HG03135 (cell line): ENCODE measurements at regions not wholly inside any gene's neighbourhood (a gene's known extent, or its start where the extent isn't known, plus 50 kb on each side); places are given as distances from the start of the nearest gene placed in this dataset.
"Not testable (repeated sequence)": the region's sequence is repeated elsewhere in the genome, so short reads cannot be mapped to it uniquely, and the experiment has no call there.

Source experiments
- ATAC-seq: cut with Tn5 transposase; IDR thresholded peaks from one replicate; pipeline ENCODE4 v1.9.1; 2021; ENCODE audit warnings: mild to moderate bottlenecking, moderate library complexity; ENCODE audit not compliant: unreplicated experiment

DNA sequence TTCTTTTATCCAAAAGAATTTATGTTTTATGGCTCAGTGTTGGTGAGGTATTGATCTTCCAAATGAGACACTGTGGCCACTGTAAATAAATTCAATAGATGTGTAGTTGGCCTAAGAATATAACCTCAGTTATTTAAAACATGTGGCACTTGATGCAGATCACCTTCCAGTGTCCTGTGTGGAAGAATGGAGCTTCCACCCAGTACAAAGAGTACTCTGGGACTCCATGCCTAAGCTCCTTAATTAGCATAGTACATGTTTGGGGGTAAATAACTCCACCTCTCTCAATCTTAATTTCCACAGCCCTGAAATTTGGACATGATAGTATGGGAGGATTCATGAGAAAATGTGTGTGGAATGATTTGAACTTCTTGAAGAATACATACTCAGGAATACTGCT, 105.7 kb downstream of the SPDYE17 start:
- not testable (repeated sequence) for ATAC-seq

DNA sequence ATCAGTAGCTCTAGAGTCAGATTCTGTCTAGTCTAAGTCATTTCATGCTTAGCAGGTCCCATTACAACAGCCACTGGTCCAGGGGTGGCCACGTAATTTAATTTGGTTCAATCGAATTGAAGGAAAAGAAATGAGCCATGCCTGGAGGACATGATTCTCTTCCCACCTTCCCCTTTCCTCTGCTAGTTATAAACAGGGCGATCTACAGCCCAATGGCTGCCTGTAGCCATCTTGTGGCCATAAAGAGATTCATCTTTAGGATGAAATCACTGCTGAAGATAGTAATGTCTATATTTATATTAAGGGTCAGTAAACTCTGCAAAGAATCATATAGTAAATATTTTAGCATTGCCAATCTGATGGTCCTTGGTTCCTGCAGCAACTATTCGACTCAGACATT, 107.4 kb downstream of the SPDYE17 start:
- ATAC-seq: not testable (repeated sequence)

DNA sequence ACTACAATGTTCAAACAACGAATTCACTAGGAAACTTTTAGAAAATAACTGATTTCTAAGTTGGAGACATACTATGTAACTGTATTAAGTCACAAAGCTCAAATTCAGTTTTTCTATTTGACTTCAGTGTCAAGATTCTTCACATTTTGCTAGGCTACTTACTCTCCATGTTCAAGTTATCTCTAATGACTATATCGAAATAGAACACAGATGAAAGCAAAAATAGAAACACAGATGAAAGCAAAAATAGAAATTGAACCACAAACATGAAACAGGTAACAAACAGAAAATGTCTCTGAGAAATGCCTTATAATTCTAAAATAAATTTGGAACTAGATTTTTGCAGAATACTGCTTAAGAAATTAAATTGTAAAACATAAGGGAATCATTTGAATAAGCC, 113.5 kb downstream of the SPDYE17 start:
- ATAC-seq: not testable (repeated sequence)

DNA sequence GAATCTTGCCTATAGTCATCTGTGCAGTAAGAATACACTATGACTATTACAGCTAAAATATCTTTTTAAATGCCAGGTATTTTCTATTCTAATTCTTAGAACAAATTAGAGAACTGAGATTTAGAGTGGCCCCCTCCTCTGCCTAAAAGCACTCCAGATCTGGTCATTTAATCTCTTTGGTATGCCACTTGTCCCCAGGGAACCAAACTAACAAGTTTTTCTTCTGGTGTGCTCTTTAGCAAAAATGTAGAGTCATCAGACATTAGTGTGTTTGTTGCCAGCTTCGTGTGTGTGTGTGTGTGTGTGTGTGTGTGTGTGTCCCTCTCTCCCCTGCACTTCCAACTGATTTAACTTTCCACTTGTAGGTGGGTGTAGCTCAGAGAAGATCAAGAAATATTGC, 117.8 kb downstream of the SPDYE17 start:
- not testable (repeated sequence) for ATAC-seq

DNA sequence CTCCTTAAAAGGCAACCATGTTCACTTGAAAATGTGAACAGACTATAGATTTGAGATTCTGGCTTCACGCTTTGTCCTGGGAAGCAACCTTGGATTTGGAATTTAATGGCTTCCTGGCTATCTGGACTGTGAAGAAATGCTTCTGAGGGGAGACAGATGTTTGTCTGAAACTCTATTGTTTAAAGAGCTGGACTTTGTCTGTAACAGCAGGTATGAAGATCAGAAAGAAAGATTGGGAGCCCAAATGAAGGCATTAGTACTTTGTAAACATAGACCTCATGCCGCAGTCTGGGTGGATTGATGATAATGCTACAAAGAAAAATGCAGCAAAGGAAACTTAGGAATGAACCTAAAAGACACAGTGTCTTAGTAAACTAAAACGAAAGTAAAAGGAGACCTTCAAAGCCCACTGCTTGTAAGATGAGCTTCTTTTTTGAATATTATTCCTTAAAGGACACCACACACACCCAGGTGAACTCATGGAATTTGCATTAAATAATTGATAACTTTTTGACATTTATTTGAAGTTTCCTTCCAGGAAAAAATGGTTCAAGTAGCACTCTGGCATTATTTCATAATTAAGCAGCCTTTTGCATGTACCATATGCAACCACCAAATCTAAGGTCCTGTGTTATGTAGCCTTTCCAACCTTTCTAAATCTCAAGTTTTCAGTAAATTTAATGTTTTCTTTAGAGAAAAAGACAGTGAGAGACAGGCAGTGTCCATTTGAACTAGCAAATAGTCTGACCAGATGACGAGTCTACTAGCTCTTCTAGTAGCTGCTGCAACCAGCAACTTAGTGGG, 119.9 kb downstream of the SPDYE17 start:
- not testable (repeated sequence) for ATAC-seq

DNA sequence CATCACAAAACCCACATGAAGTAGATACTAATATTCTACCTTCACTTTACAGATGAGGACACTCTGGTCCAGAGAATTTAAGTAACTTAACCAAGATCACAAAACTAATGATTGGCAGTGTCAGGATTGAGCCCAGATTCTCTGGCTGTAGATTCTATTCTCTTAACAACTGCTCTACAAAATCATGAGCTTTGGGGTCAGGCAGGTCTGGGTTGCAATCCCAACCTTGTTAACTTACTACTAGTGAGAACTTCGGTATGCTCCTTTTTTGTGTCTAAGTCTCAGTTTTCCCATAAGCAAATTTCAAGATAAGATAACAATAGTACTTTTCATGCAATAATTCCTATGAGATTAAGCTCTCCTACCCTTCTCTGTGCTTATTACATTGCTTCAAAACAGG, 127.5 kb downstream of the SPDYE17 start:
- ATAC-seq: not testable (repeated sequence)

DNA sequence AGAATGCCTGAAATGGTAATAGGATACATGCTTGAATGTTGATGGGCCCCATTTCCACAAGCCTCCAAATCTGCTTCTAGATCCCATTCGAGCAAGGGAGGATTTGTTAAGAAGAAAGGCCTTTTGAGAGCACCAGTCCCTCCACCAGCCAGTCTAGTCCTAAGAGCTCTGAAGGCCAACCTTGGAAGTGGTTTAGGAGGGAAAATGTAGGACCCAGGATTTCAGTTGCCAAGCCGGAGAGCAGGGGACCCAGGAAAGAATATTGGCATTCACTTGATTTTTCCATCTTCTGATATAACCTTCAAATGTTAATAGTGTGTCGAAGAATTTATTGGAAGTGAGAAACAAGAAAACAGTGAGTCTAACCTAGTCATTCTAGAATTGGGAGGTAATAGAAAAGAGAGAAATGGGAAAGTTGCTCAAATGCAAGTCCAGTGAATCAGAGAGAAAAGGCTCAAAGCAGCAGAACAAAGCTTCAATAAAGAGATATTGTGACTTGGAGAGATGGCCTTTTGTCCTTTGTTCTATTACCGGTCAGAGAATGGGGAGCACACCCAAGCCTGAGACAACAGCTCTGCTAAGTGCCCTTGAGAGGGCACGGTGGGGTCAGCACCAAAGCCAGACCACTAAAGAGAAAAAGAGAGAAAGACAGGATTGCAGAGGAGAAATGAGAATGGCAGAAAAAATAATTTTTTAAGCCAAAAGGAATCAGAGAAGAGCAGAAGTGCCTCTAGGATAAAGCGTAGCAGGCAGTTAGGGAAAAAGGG, 130.0 kb downstream of the SPDYE17 start:
- ATAC-seq: not testable (repeated sequence)

DNA sequence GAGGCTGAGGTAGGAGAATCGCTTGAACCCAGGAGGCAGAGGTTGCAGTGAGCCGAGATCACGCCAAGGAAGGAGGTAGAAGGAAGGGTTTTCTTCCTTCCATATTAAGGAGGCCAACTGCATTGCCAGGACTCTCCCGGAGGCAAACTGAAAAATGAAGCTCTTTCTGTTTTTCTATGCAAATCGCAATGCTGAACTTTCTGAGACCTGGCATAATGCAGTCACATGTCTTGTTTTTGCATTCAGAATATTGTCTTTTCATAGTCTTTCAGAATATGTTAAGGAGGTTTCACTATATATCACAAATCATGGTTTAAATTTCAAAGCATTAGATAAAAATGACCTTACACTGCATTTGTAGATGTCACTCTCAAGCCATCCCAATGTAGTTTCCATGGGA, 133.4 kb downstream of the SPDYE17 start:
- ATAC-seq: not testable (repeated sequence)

DNA sequence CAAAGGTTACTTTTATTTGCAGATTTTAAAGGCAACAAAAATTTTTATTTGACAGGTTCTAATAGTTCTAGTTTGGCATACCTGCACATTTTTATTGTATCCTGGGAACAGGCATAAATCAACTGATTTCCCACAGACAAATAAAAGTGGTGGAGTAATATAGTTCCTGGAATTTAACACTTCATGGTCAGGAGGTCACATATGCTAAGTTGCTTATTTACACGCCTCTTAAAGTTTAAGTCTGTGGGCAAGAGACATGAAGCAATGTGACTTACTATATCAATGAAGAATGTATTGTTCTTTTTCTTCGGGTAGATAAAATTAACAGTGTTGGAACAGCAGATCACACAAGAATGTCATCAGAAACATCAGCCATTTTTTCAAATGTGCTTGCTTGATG, 135.2 kb downstream of the SPDYE17 start:
- ATAC-seq: not testable (repeated sequence)

DNA sequence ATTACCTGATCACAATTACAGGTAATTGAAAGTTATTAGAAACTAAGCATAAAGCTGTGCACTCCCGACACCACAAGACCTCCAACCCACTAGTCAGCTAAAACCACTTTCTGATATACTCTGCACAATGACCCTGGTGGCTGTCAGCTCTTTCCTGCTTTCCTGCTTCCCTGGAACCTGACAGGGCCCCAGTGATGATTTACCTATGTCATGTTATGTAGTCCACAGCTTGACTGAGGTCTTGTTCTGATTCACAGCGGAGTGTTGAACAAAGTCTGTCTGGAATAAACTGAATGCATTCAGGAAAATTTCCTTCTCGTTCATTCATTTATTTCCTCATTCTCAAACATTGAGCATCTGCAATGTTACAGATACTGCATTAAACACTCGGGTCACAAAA, 136.5 kb downstream of the SPDYE17 start:
- not testable (repeated sequence) for ATAC-seq

DNA sequence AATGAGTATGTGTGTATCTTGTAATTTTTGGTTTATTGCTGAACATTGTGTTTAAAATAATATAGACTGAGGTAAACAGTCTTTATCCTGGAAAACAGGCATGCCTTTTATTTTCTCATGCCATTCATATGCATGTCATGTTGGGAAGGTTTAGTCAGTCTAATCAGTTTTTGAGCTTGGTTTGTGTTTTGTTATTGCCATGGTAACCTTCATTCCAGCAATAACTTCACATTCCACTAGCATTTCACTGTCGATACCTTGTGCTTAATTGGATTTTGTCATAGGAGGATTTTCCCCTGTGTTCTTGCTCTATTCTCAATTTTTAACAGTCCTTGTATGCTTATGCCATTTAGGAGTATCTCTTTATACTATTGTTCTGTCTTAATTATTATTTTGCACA, 140.4 kb downstream of the SPDYE17 start:
- ATAC-seq: not testable (repeated sequence)

DNA sequence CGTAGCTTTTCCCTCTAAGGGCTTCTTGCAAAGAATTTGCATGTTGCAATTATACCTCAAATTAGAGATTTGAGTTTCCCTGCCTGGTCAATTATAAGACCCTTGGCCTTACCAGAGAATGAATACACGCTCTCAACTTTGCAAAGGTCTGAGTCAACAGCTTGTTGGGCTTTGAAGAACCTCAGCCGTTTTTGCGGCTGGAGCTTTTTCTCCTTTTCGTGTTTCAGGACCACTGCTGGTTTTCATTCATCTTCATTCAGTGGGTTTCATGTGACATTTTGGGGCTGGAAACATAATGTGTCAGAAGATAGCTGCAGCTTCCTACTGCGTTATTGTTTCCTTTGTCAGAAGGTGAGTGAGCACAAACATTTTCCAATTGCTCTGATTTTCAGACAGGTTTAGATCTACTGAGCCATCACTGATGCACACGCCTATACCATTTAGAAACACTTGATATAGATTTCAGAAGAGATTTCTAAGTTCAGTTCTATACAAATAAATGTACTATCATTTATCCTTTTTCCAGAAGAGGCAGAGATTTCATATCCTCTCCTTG, 152.3 kb downstream of the SPDYE17 start:
- not testable (repeated sequence) for ATAC-seq

DNA sequence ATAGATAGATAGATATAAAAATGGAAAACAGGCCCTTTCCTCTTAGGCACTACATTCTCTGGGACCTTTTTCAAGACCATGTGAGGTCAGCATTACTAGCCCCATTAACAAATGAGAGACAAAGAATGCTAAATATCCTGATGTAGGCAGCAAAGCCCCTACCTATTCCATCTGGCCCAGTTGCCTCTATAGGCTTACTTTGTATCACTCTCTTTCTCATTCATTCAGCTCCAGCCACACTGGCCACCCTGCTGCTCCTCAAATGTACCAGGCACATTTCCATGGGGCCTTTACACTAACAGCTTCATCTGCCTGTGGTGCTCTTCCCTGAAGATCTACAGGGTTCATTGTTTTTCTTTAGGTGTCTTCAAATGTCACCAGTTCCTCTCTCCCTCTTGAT, 156.4 kb downstream of the SPDYE17 start:
- ATAC-seq: not testable (repeated sequence)

DNA sequence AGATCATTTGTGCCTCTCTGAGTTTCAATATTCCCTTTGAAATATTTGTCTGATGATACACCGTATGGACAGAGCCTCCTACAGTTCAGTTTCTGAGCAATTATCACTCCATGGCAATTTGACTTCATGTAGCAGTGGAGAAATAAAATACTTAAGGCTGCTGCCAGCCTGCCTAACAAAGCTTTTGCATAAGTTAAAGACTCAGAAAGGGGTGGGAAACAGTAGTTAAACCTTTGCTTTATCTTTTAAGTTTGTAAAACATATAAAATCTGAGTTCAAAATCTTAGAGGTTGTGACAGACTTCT, 161.7 kb downstream of the SPDYE17 start:
- ATAC-seq: not testable (repeated sequence)

DNA sequence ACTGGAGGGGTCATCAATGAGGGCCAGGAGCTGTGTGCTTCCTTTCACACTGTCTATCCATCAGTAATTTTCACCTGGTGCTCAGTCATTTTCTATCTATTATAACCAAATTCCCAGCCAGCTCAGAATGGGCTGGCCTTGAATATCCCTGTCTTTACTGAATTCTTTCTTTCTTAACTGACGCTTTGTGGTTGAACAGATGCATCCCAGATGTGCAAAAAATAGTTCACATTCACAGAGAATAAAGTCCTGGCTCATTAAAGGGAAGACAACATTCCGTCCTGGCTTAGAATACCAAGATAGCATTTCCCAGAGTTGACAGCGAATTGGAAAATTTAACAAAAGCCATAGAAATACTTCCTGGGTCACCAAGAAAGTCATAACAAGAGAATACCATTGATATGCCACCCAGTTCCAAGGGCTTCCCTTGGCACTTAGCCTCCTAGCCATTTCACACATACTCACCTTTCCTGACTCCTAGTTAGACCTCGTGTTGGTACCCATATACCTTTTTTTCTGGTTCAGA, 164.7 kb downstream of the SPDYE17 start:
- ATAC-seq: not testable (repeated sequence)

DNA sequence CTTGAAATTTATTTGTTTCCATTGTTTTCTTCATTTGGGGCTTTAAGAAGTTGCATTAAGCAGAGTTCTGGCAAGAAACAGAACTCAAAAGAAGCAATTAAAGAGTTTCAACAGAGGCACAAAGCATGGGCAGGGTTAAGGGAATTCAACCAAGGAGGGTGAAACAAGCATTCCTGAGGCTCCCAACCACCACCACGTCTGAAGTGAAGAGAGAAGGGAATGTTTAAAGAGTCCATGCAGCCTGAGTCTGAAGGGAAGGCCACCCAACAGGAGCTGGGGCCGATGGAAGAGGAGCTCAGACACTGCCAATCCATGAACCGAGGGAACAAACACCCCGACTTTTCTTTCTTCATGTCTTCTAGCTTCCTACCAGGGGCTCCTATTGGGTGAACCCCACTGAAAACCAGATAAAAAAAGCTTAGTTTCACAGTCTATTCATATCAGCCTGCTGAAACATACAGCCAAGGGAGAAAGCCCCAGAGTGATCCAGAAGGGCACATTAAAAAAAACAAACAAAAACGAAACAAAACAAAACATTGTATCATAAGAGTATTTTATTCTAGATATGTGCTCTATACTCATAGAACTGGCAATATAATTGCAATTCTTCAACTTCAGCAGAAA, 168.9 kb downstream of the SPDYE17 start:
- not testable (repeated sequence) for ATAC-seq

DNA sequence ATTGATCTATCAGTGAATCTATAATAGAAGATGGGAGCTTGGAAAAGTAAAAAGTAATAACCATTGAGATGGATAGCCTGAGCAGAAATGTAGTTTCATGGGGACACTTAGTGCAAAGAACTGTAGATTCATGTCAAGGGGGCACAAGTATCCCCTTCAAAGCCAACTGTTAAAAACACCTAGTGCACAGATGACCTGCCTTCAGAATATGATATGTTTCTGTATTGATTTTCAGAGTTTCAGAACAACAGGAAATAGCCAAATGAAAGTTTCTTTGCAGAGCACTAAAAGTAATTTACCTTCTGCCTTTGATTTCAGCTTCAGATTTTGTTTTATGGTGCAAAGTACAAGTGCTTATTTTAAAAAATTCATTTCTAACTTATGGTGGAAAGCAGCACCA, 169.9 kb downstream of the SPDYE17 start:
- not testable (repeated sequence) for ATAC-seq

DNA sequence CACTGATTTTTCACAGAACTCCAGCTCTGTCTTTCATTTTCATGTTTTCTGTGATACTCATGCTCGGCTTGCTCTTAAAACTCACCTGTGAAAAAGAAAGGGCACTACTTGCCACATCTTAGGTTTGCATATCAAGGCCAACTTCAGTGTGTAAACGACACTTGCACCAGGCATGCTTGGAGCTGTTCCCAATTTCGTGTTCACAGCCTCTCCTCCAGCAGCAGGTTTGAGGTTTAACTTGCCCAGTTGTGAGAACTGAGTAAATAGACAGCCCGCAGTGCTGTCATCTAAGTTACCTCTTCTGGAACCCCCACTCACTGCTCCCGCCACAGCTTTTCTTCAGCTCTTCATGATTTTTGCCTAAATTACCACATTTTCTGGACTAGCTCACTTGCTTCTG, 172.2 kb downstream of the SPDYE17 start:
- not testable (repeated sequence) for ATAC-seq

DNA sequence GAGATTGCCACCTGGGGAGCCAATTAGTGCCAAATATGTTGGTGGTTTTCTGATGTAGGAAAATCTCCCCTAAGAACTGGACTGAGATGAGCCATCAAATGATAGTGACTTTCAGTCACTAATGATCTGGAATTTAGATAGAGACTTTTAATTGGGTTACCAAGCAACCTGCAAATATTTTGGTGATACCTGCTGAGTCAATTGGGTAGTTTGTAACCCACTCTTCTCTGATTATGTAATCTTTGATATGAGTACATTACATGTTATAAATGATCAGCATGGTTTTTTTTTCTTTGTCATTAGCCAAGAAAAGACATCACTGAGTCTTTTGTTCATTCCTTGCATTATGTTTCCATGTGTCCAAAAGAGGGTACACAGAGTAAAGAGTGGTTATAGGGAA, 177.5 kb downstream of the SPDYE17 start:
- not testable (repeated sequence) for ATAC-seq

DNA sequence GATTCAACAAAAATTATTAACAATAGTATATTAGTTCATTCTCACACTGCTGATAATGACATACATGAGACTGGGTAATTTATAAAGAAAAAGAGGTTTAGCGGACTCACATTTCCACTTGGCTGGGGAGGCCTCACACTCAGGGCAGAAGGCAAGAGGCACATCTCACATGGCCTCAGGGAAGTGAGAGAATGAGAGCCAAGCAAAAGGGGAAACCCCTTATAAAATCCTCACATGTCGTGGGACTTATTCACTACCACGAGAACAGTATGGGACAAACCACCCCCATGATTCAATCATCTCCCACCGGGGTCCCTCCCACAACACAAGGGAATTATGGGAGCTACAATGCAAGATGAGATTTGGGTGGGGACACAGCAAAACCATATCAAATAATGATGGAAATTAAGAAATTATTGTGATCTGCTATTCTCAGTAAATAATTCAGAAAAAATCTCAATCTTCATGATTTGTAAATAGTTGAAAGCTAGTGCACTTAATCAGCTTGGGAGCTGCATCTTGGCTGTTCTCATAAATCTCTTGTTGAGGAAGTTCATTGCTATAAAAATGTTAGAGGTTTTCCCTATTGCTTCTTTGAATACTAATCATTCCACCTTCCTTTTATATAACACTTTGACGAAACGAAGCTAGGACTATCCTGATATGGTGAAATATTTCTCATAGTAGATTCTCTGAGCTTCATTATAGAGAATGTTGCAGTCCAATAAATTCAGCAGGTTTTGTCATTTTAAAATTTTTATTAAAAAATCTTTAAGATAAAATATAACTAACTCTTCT, 179.2 kb downstream of the SPDYE17 start:
- ATAC-seq: not testable (repeated sequence)
